PC-9 (cell line): ENCODE measurements at regions not wholly inside any gene's neighbourhood (a gene's known extent, or its start where the extent isn't known, plus 50 kb on each side); places are given as distances from the start of the nearest gene placed in this dataset.

ENCODE experiments used
- BruUV-seq: library from RNA; stranded (reverse); fragments of 400-500 nt; replicated peaks from 2 replicates; lab custom pipeline; 2021; lab: Mats Ljungman, UMichigan
- CTCF ChIA-PET: fragments of 300-600 bp; sonication (Branson Sonifier 250); formaldehyde crosslinking; loops from one replicate; lab custom pipeline; 2022; ENCODE audit warnings: antibody characterized with exemption; lab: Charles Lee
- POLR2A ChIA-PET: fragments of 300-600 bp; sonication (Branson Sonifier 250); formaldehyde crosslinking; loops from one replicate; lab custom pipeline; 2022; ENCODE audit warnings: antibody characterized with exemption; ENCODE audit not compliant: unreplicated experiment; lab: Charles Lee
- DNase-seq, 2 experiments: peaks; one replicate each; pipeline versions ENCODE4 v3.0.0 to v3.0.0-alpha.2; 2015 to 2022; ENCODE audit warnings: mixed read lengths in 1 of 2
- H2AFZ ChIP-seq: fragments of 200-600 bp; sonication (generic); 2 replicates; pipeline ENCODE4 v1.8.1; 2017; ENCODE audit warnings: antibody characterized with exemption
- H3F3A ChIP-seq: fragments of 200-600 bp; sonication (generic); 2 replicates; pipeline ENCODE4 v1.8.1; 2017; ENCODE audit warnings: antibody characterized with exemption, mild to moderate bottlenecking, low read depth; ENCODE audit not compliant: insufficient read depth
- H3K27ac ChIP-seq: fragments of 200-600 bp; sonication (generic); 2 replicates; pipeline ENCODE4 v1.6.1; 2016; ENCODE audit warnings: mixed run types
- H3K27me3 ChIP-seq: fragments of 200-600 bp; sonication (generic); 2 replicates; pipeline ENCODE4 v1.6.1; 2016; ENCODE audit warnings: low read depth, mixed run types; ENCODE audit not compliant: insufficient read depth
- H3K36me3 ChIP-seq: fragments of 200-600 bp; sonication (generic); 2 replicates; pipeline ENCODE4 v1.6.1; 2016; ENCODE audit warnings: low read depth, mixed run types
- H3K4me1 ChIP-seq: fragments of 200-600 bp; sonication (generic); replicated peaks from 2 replicates; pipeline ENCODE4 v1.6.1; 2016; ENCODE audit warnings: mixed run types; ENCODE audit not compliant: insufficient read depth
- H3K4me2 ChIP-seq: fragments of 200-600 bp; sonication (generic); 2 replicates; pipeline ENCODE4 v1.6.1; 2017; ENCODE audit warnings: mixed run types
- H3K4me3 ChIP-seq: fragments of 200-600 bp; sonication (generic); 2 replicates; pipeline ENCODE4 v1.6.1; 2016; ENCODE audit warnings: mixed run types
- H3K79me2 ChIP-seq: fragments of 200-600 bp; sonication (generic); 2 replicates; pipeline ENCODE4 v1.6.1; 2017; ENCODE audit warnings: low read depth, mixed run types
- H3K9me2 ChIP-seq: fragments of 200-600 bp; sonication (generic); 2 replicates; pipeline ENCODE4 v1.8.1; 2017; ENCODE audit warnings: mild to moderate bottlenecking; ENCODE audit not compliant: insufficient read depth
- H3K9me3 ChIP-seq: fragments of 200-600 bp; sonication (generic); 2 replicates; pipeline ENCODE4 v1.8.1; 2016; ENCODE audit warnings: low read depth; ENCODE audit not compliant: insufficient read depth
- H4K20me1 ChIP-seq: fragments of 200-600 bp; sonication (generic); 2 replicates; pipeline ENCODE4 v1.8.1; 2017; ENCODE audit not compliant: insufficient read depth
- CTCF ChIP-seq: fragments of 200-600 bp; sonication (generic); conservative IDR thresholded peaks from 2 replicates; pipeline ENCODE4 v1.6.1; 2017; ENCODE audit warnings: mixed run types, antibody characterized with exemption, mild to moderate bottlenecking, moderate library complexity
- EZH2 ChIP-seq: fragments of 200-600 bp; sonication (generic); IDR thresholded peaks from 2 replicates; pipeline ENCODE4 v1.8.0; 2017; ENCODE audit warnings: antibody characterized with exemption, low read depth
- intact Hi-C: fragments of 100-400 bp; cut with micrococcal nuclease; formaldehyde crosslinking; loops from one replicate; pipeline ENCODE4 v1.10.0; 2022; ENCODE audit not compliant: unreplicated experiment

DNA sequence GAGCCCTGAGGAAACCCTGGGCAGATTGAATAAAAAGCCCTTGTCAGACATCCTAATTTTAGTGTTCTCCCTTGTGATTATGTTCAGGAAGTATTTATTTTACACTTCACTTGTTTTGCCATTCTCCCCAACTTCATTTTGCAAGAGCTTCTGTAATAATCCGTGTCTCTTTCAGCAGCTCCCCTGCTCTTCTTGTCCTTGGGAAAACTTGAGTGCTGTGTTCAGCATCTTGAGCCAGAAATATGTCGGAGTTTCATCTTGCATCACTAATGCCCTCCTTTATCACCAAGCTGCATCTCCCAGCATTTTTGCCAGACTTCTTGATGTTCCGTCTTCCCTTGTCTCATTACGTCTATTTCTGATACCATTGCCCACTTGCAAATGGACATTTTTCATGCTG is 486.5 kb upstream of the EEF2KMT start:
- Histone ChIP-seq H3K9me2 (no peaks in the 10 kb centered on the region), H3F3A (no peaks in the 10 kb centered on the region), H3K4me1 (no peaks in the 10 kb centered on the region), H2AFZ (no peak overlapping the region), H3K9me3 (no peaks in the 10 kb centered on the region), H3K79me2 (no peaks in the 10 kb centered on the region), H3K36me3 (no peaks in the 10 kb centered on the region), H3K27ac (no peak overlapping the region), H3K4me3 (no peak overlapping the region), H3K27me3 (peaks cover 31% of the 10 kb centered on the region), H4K20me1 (no peaks in the 10 kb centered on the region), H3K4me2 (no peak overlapping the region)
- intact Hi-C loops: no loop called here
- no TSS peak for BruUV-seq
- ChIA-PET POLR2A (no interaction called here), CTCF (no interaction called here)
- TF ChIP-seq EZH2 (no peak), CTCF (no peak)
- DNase-seq: no peak

GRCh38 chr16:5582529-5582928 is 484.9 kb upstream of the EEF2KMT start:
- Histone ChIP-seq H4K20me1 (no peaks in the 10 kb centered on the region), H3K27me3 (peaks cover 40% of the 10 kb centered on the region), H3K27ac (no peak overlapping the region), H3K79me2 (no peaks in the 10 kb centered on the region), H3K4me2 (no peak overlapping the region), H2AFZ (no peak overlapping the region), H3F3A (no peaks in the 10 kb centered on the region), H3K9me3 (no peaks in the 10 kb centered on the region), H3K9me2 (no peaks in the 10 kb centered on the region), H3K4me1 (no peaks in the 10 kb centered on the region), H3K4me3 (no peak overlapping the region), H3K36me3 (no peaks in the 10 kb centered on the region)
- BruUV-seq: no TSS peak
- CTCF ChIA-PET: no interaction called here
- POLR2A ChIA-PET: no interaction called here
- no peak for DNase-seq
- TF ChIP-seq EZH2 (no peak), CTCF (no peak)
- intact Hi-C loops: no loop called here

DNA sequence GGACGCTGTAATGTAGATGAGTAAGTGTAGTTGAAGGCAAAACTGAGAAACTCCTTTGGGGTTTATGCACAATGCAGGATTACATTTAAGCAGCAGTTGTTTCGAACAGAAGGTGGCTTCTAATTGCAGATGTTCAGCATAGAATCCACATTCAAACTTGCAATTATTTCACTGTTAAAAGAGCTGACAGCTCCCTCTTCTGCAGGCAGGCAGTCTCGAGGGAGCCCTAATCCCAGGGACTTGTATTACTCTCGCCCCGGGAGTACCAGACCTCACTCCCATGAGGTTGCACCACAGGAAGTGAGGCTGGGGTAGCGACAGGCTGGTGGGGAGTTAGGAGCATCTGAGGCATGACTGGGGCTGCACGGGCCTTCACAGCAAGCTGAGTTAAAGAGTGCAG is 484.3 kb upstream of the EEF2KMT start:
- CTCF ChIA-PET: no interaction called here
- no TSS peak for BruUV-seq

More for the DNA sequence above, 484.3 kb upstream of the EEF2KMT start:
- POLR2A ChIA-PET: no interaction called here
- no peaks in the 10 kb centered on the region for H4K20me1 ChIP-seq
- H3K9me2 ChIP-seq: no peaks in the 10 kb centered on the region
- no peak for TF ChIP-seq EZH2
- no peak for TF ChIP-seq CTCF
- DNase-seq: no peak
- H3F3A ChIP-seq: no peaks in the 10 kb centered on the region
- no peaks in the 10 kb centered on the region for H3K9me3 ChIP-seq
- H3K27me3 ChIP-seq: peaks cover 46% of the 10 kb centered on the region
- H2AFZ ChIP-seq: no peak overlapping the region
- no peak overlapping the region for H3K4me3 ChIP-seq
- no peak overlapping the region for H3K4me2 ChIP-seq
- H3K36me3 ChIP-seq: no peaks in the 10 kb centered on the region
- no peaks in the 10 kb centered on the region for H3K4me1 ChIP-seq
- H3K79me2 ChIP-seq: no peaks in the 10 kb centered on the region
- intact Hi-C loops: no loop called here
- H3K27ac ChIP-seq: no peak overlapping the region
